Thoracic aorta (tissue), 2 donors: ENCODE measurements at regions not wholly inside any gene's neighbourhood (a gene's known extent, or its start where the extent isn't known, plus 50 kb on each side); places are given as distances from the start of the nearest gene placed in this dataset.

ENCODE experiments used
- ATAC-seq: fragments of 150-250 bp; one replicate; pipeline ENCODE4 v1.8.0; 2017; ENCODE audit warnings: low read depth; ENCODE audit not compliant: insufficient number of reproducible peaks, low FRiP score
- DNase-seq: peaks from one replicate; pipeline ENCODE4 v3.0.0-alpha.2; 2020; ENCODE audit warnings: low spot score
- H3K27ac ChIP-seq, 2 donors: fragments of 200-600 bp; sonication (generic); 1 replicate in 1 of 2; 2 replicates in 1 of 2; pipeline ENCODE4 v1.5.1; 2016; ENCODE audit warnings: mild to moderate bottlenecking in 2 of 2, moderate library complexity in 2 of 2
- H3K27me3 ChIP-seq: fragments of 200-600 bp; sonication (generic); replicated peaks from 2 replicates; pipeline ENCODE4 v1.6.0; 2016; ENCODE audit warnings: mild to moderate bottlenecking; ENCODE audit not compliant: insufficient read depth
- H3K36me3 ChIP-seq: fragments of 200-600 bp; sonication (generic); one replicate; pipeline ENCODE4 v1.5.1; 2016
- H3K4me1 ChIP-seq, 2 donors: fragments of 200-600 bp; sonication (generic); 1 replicate in 1 of 2; 2 replicates in 1 of 2; pipeline versions ENCODE4 v1.5.1 to v1.6.0; 2016; ENCODE audit warnings: low read depth in 2 of 2, mild to moderate bottlenecking in 1 of 2; ENCODE audit not compliant: control insufficient read depth in 1 of 2
- H3K4me3 ChIP-seq: fragments of 200-600 bp; sonication (generic); 2 replicates; pipeline ENCODE4 v1.5.1; 2016; ENCODE audit warnings: mild to moderate bottlenecking
- H3K9me3 ChIP-seq: fragments of 200-600 bp; sonication (generic); 2 replicates; pipeline ENCODE4 v1.5.1; 2016
- CTCF ChIP-seq: fragments of 200-600 bp; sonication (generic); IDR thresholded peaks from one replicate; pipeline ENCODE4 v1.5.1; 2019; ENCODE audit warnings: antibody characterized with exemption

- no peaks in the 10 kb centered on the region for H3K27me3 ChIP-seq
- no peak overlapping the region for H3K4me3 ChIP-seq
- DNase-seq (no peak), ATAC-seq (no peak)
- H3K36me3 ChIP-seq = no peaks in the 10 kb centered on the region
- H3K4me1 ChIP-seq = no peaks in the 10 kb centered on the region
- no peak for TF ChIP-seq CTCF
- no peak overlapping the region for H3K27ac ChIP-seq
- H3K9me3 ChIP-seq = peaks cover 12% of the 10 kb centered on the region
These were observed 342.0 kb upstream of the GRAMD2B start for GRCh38 chr5:126081209-126081608.

GRCh38 chr5:126093041-126093440 lies 330.2 kb upstream of the GRAMD2B start:
- Histone ChIP-seq H3K36me3 (no peaks in the 10 kb centered on the region), H3K27ac (no peak overlapping the region), H3K9me3 (no peaks in the 10 kb centered on the region), H3K4me3 (no peak overlapping the region), H3K27me3 (no peaks in the 10 kb centered on the region), H3K4me1 (no peaks in the 10 kb centered on the region)
- TF ChIP-seq CTCF = no peak
- ATAC-seq (no peak), DNase-seq (no peak)

GRCh38 chr5:126093718-126094117 lies 329.5 kb upstream of the GRAMD2B start:
- H3K27ac ChIP-seq = no peak overlapping the region
- DNase-seq = no peak
- no peak overlapping the region for H3K4me3 ChIP-seq
- no peak for ATAC-seq
- no peaks in the 10 kb centered on the region for H3K27me3 ChIP-seq
- H3K9me3 ChIP-seq = no peaks in the 10 kb centered on the region
- H3K4me1 ChIP-seq = no peaks in the 10 kb centered on the region
- no peaks in the 10 kb centered on the region for H3K36me3 ChIP-seq
- TF ChIP-seq CTCF = no peak

GRCh38 chr5:126094991-126095390 lies 328.2 kb upstream of the GRAMD2B start:
- Histone ChIP-seq H3K9me3 (no peaks in the 10 kb centered on the region), H3K27me3 (no peaks in the 10 kb centered on the region), H3K27ac (no peak overlapping the region), H3K36me3 (no peaks in the 10 kb centered on the region), H3K4me1 (no peaks in the 10 kb centered on the region), H3K4me3 (no peak overlapping the region)
- TF ChIP-seq CTCF = no peak
- no peak for ATAC-seq
- no peak for DNase-seq

- DNase-seq (no peak), ATAC-seq (no peak)
- H3K9me3 ChIP-seq = no peaks in the 10 kb centered on the region
- no peaks in the 10 kb centered on the region for H3K36me3 ChIP-seq
- no peaks in the 10 kb centered on the region for H3K27me3 ChIP-seq
- no peak overlapping the region for H3K27ac ChIP-seq
- H3K4me3 ChIP-seq = no peak overlapping the region
- no peak for TF ChIP-seq CTCF
- no peaks in the 10 kb centered on the region for H3K4me1 ChIP-seq
These were observed 326.7 kb upstream of the GRAMD2B start for GRCh38 chr5:126096442-126097006.
